ENCODE measurements at regions not wholly inside any gene's neighbourhood (a gene's known extent, or its start where the extent isn't known, plus 50 kb on each side); places are given as distances from the start of the nearest gene placed in this dataset.
"Not testable (repeated sequence)": the region's sequence is repeated elsewhere in the genome, so short reads cannot be mapped to it uniquely, and the experiment has no call there.

GRCh38 chr4:12116009-12116552 lies 687.4 kb upstream of the HS3ST1 start:
- H3K36me3 ChIP-seq (ENCODE audit: low read depth, low read length): no peaks in the 10 kb centered on the region
- CTCF ChIA-PET: no interaction called here
- intact Hi-C loops (cut with micrococcal nuclease): no loop called here
- H3K9me3 ChIP-seq (ENCODE audit: low read length): no peaks in the 10 kb centered on the region
- H2AFZ ChIP-seq (ENCODE audit: low read length): no peak overlapping the region
- no peak overlapping the region for H3K9ac ChIP-seq (ENCODE audit: low read length)
- no peak for DNase-seq
- no peak for TF ChIP-seq EZH2phosphoT487 (IDR thresholded peaks at IDR 0.05; ENCODE audit: borderline replicate concordance, low read length)
- no peak for TF ChIP-seq EZH2 (IDR thresholded peaks at IDR 0.05; ENCODE audit: low read length, unreplicated experiment)
- no peak overlapping the region for H3K4me3 ChIP-seq (ENCODE audit: low read length)
- H3F3A ChIP-seq (ENCODE audit: low read length, unreplicated experiment): no peaks in the 10 kb centered on the region
- no TSS peak for BruUV-seq (replicated peaks)
- no peaks in the 10 kb centered on the region for H3K27me3 ChIP-seq (ENCODE audit: low read length)
- ATAC-seq: no peak
- no peaks in the 10 kb centered on the region for H3K4me1 ChIP-seq (ENCODE audit: insufficient read depth, low read length)
- H3K27ac ChIP-seq (ENCODE audit: low read length): no peak overlapping the region
- H3K79me2 ChIP-seq (ENCODE audit: low read length): no peaks in the 10 kb centered on the region
- no peak overlapping the region for H3K4me2 ChIP-seq (ENCODE audit: low read length)
- H3K9me2 ChIP-seq (replicated peaks; ENCODE audit: low read length): no peaks in the 10 kb centered on the region
- no peaks in the 10 kb centered on the region for H4K20me1 ChIP-seq (ENCODE audit: low read length)
- POLR2A ChIA-PET (ENCODE audit: unreplicated experiment): no interaction called here

DNA sequence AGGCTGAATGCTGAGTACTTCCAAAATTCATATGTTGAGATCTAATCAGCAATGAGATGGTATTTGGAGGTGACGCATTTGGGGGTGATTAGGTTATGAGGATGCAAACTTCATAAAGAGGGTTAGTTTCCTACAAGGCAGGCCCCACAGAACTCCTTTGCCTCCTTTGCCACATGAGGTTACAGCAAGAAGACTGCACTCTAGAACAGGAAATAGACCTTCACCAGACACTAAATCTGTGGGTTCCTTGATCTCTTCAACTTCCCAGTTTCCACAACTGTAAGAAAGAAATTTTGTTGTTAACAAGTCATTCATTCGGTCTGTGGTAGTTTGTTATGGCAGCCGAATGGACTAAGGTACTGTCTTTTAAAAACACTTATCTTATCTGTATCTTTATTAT lies 681.9 kb upstream of the HS3ST1 start:
- TF ChIP-seq CTCF (conservative IDR thresholded peaks at IDR 0.05; ENCODE audit: low read depth, low read length) (no peak), EZH2 (IDR thresholded peaks at IDR 0.05; ENCODE audit: low read length, unreplicated experiment) (no peak), EZH2phosphoT487 (IDR thresholded peaks at IDR 0.05; ENCODE audit: borderline replicate concordance, low read length) (no peak)
- ChIA-PET CTCF (no interaction called here), POLR2A (ENCODE audit: unreplicated experiment) (no interaction called here)
- no TSS peak for BruUV-seq (replicated peaks)
- no peaks in the 10 kb centered on the region for H3K4me1 ChIP-seq (ENCODE audit: insufficient read depth, low read length)
- no peaks in the 10 kb centered on the region for H3K79me2 ChIP-seq (ENCODE audit: low read length)
- intact Hi-C loops (cut with micrococcal nuclease): no loop called here
- H3F3A ChIP-seq (ENCODE audit: low read length, unreplicated experiment): no peaks in the 10 kb centered on the region
- H3K9ac ChIP-seq (ENCODE audit: low read length): no peak overlapping the region
- DNase-seq: no peak
- no peaks in the 10 kb centered on the region for H3K27me3 ChIP-seq (ENCODE audit: low read length)
- H3K4me2 ChIP-seq (ENCODE audit: low read length): no peak overlapping the region
- H3K27ac ChIP-seq (ENCODE audit: low read length): no peak overlapping the region
- no peaks in the 10 kb centered on the region for H3K9me3 ChIP-seq (ENCODE audit: low read length)
- H2AFZ ChIP-seq (ENCODE audit: low read length): no peak overlapping the region
- H4K20me1 ChIP-seq (ENCODE audit: low read length): no peaks in the 10 kb centered on the region
- ATAC-seq: no peak
- no peaks in the 10 kb centered on the region for H3K36me3 ChIP-seq (ENCODE audit: low read depth, low read length)
- H3K4me3 ChIP-seq (ENCODE audit: low read length): no peak overlapping the region
- H3K9me2 ChIP-seq (replicated peaks; ENCODE audit: low read length): no peaks in the 10 kb centered on the region

- H3K4me2 ChIP-seq (ENCODE audit: low read length); H3K4me3 ChIP-seq (ENCODE audit: low read length); H3K4me1 ChIP-seq (ENCODE audit: insufficient read depth, low read length); H3K79me2 ChIP-seq (ENCODE audit: low read length); H4K20me1 ChIP-seq (ENCODE audit: low read length); CTCF ChIA-PET; H3F3A ChIP-seq (ENCODE audit: low read length, unreplicated experiment); POLR2A ChIA-PET (ENCODE audit: unreplicated experiment); H3K36me3 ChIP-seq (ENCODE audit: low read depth, low read length); ATAC-seq; H3K9ac ChIP-seq (ENCODE audit: low read length); intact Hi-C loops (cut with micrococcal nuclease); H3K9me2 ChIP-seq (replicated peaks; ENCODE audit: low read length); H3K27ac ChIP-seq (ENCODE audit: low read length); DNase-seq; BruUV-seq (replicated peaks); H3K27me3 ChIP-seq (ENCODE audit: low read length); H2AFZ ChIP-seq (ENCODE audit: low read length); H3K9me3 ChIP-seq (ENCODE audit: low read length): not testable (repeated sequence)
These were observed 680.4 kb upstream of the HS3ST1 start for GRCh38 chr4:12109056-12109455.

- no peak overlapping the region for H3K27ac ChIP-seq (ENCODE audit: low read length)
- H3F3A ChIP-seq (ENCODE audit: low read length, unreplicated experiment): no peaks in the 10 kb centered on the region
- BruUV-seq (replicated peaks): no TSS peak
- ChIA-PET CTCF (no interaction called here), POLR2A (ENCODE audit: unreplicated experiment) (no interaction called here)
- DNase-seq: no peak
- no peak overlapping the region for H3K4me2 ChIP-seq (ENCODE audit: low read length)
- no peaks in the 10 kb centered on the region for H3K27me3 ChIP-seq (ENCODE audit: low read length)
- H3K79me2 ChIP-seq (ENCODE audit: low read length): no peaks in the 10 kb centered on the region
- H4K20me1 ChIP-seq (ENCODE audit: low read length): no peaks in the 10 kb centered on the region
- H3K9ac ChIP-seq (ENCODE audit: low read length): no peak overlapping the region
- ATAC-seq: no peak
- no peak for TF ChIP-seq EZH2phosphoT487 (IDR thresholded peaks at IDR 0.05; ENCODE audit: borderline replicate concordance, low read length)
- TF ChIP-seq EZH2 (IDR thresholded peaks at IDR 0.05; ENCODE audit: low read length, unreplicated experiment): no peak
- TF ChIP-seq CTCF (conservative IDR thresholded peaks at IDR 0.05; ENCODE audit: low read depth, low read length): no peak
- no peaks in the 10 kb centered on the region for H3K36me3 ChIP-seq (ENCODE audit: low read depth, low read length)
- H3K9me3 ChIP-seq (ENCODE audit: low read length): no peaks in the 10 kb centered on the region
- intact Hi-C loops (cut with micrococcal nuclease): no loop called here
- no peak overlapping the region for H2AFZ ChIP-seq (ENCODE audit: low read length)
- H3K4me3 ChIP-seq (ENCODE audit: low read length): no peak overlapping the region
- H3K4me1 ChIP-seq (ENCODE audit: insufficient read depth, low read length): no peaks in the 10 kb centered on the region
- H3K9me2 ChIP-seq (replicated peaks; ENCODE audit: low read length): no peaks in the 10 kb centered on the region
These were observed 676.8 kb upstream of the HS3ST1 start for GRCh38 chr4:12105519-12105918.

- H3K27me3 ChIP-seq (ENCODE audit: low read length); H2AFZ ChIP-seq (ENCODE audit: low read length); H3K36me3 ChIP-seq (ENCODE audit: low read depth, low read length); BruUV-seq (replicated peaks); H3K79me2 ChIP-seq (ENCODE audit: low read length); H3F3A ChIP-seq (ENCODE audit: low read length, unreplicated experiment); H3K4me3 ChIP-seq (ENCODE audit: low read length); CTCF ChIA-PET; POLR2A ChIA-PET (ENCODE audit: unreplicated experiment); H3K4me2 ChIP-seq (ENCODE audit: low read length); H3K9ac ChIP-seq (ENCODE audit: low read length); H3K9me2 ChIP-seq (replicated peaks; ENCODE audit: low read length); H3K27ac ChIP-seq (ENCODE audit: low read length); H4K20me1 ChIP-seq (ENCODE audit: low read length); H3K9me3 ChIP-seq (ENCODE audit: low read length); DNase-seq; intact Hi-C loops (cut with micrococcal nuclease); H3K4me1 ChIP-seq (ENCODE audit: insufficient read depth, low read length); ATAC-seq: not testable (repeated sequence)
These were observed 661.2 kb upstream of the HS3ST1 start for GRCh38 chr4:12089920-12090319.

Measured in PC-3 (cell line).